HepG2 (cell line): ENCODE measurements at regions not wholly inside any gene's neighbourhood (a gene's known extent, or its start where the extent isn't known, plus 50 kb on each side); places are given as distances from the start of the nearest gene placed in this dataset.

Experiments
- EEA1 ChIP-seq: sonication (generic); formaldehyde crosslinking; IDR thresholded peaks from 2 replicates; pipeline ENCODE4 v1.5.1; 2020; ENCODE audit warnings: mild to moderate bottlenecking, missing genetic modification reagents, borderline replicate concordance
- HMG20A ChIP-seq: IDR thresholded peaks from 2 replicates; pipeline ENCODE4 v1.6.1; 2016; ENCODE audit warnings: borderline replicate concordance
- KLF12 ChIP-seq: sonication (generic); formaldehyde crosslinking; IDR thresholded peaks from 2 replicates; pipeline ENCODE4 v1.4.0; 2020; ENCODE audit warnings: missing genetic modification reagents, borderline replicate concordance
- NFIC ChIP-seq: IDR thresholded peaks from 2 replicates; pipeline ENCODE4 v1.6.1; 2012; ENCODE audit warnings: mild to moderate bottlenecking, low read length, inconsistent platforms
- PLRG1 ChIP-seq: fragments of 450-650 bp; conservative IDR thresholded peaks from 2 replicates; pipeline ENCODE4 v1.6.1; 2016
- POLR2AphosphoS2 ChIP-seq: IDR thresholded peaks from 2 replicates; pipeline ENCODE4 v1.6.1; 2011; ENCODE audit warnings: low read depth, low read length, improper control_type of control experiment
- SIX4 ChIP-seq: sonication (generic); formaldehyde crosslinking; IDR thresholded peaks from 2 replicates; pipeline ENCODE4 v1.4.0; 2020; ENCODE audit warnings: missing genetic modification reagents
- TMF1 ChIP-seq: sonication (generic); formaldehyde crosslinking; IDR thresholded peaks from 2 replicates; pipeline ENCODE4 v1.8.1; 2022; ENCODE audit warnings: low read depth, missing genetic modification reagents
- ZBTB8A ChIP-seq: sonication (generic); formaldehyde crosslinking; IDR thresholded peaks from 2 replicates; pipeline ENCODE4 v1.4.0; 2020; ENCODE audit warnings: mild to moderate bottlenecking, low read depth, missing genetic modification reagents, borderline replicate concordance
- ZFP37 ChIP-seq: sonication (generic); formaldehyde crosslinking; IDR thresholded peaks from 2 replicates; pipeline ENCODE4 v1.4.0; 2020; ENCODE audit warnings: missing genetic modification reagents, borderline replicate concordance
- ZNF296 ChIP-seq: sonication (generic); formaldehyde crosslinking; conservative IDR thresholded peaks from 2 replicates; pipeline ENCODE4 v1.5.0; 2020; ENCODE audit warnings: mild to moderate bottlenecking, missing genetic modification reagents
- ZNF446 ChIP-seq: sonication (generic); formaldehyde crosslinking; IDR thresholded peaks from 2 replicates; pipeline ENCODE4 v1.5.0; 2020; ENCODE audit warnings: mild to moderate bottlenecking, missing genetic modification reagents
- ZNF816 ChIP-seq: sonication (generic); formaldehyde crosslinking; IDR thresholded peaks from 2 replicates; pipeline ENCODE4 v1.8.0; 2022; ENCODE audit warnings: missing genetic modification reagents, mild to moderate bottlenecking, borderline replicate concordance
- TF ChIP-seq, protein P1 (sequence below): sonication (generic); formaldehyde crosslinking; IDR thresholded peaks from 2 replicates; pipeline ENCODE4 v1.5.1; 2020; ENCODE audit warnings: mild to moderate bottlenecking, missing genetic modification reagents, moderate library complexity
- TF ChIP-seq, protein P2 (sequence below): fragments of 450-650 bp; IDR thresholded peaks from 2 replicates; pipeline ENCODE4 v1.6.1; 2017
- TF ChIP-seq, protein P3 (sequence below): sonication (generic); formaldehyde crosslinking; conservative IDR thresholded peaks from 2 replicates; pipeline ENCODE4 v1.4.0; 2020; ENCODE audit warnings: missing genetic modification reagents
- TF ChIP-seq, protein P4 (sequence below): IDR thresholded peaks from 2 replicates; pipeline ENCODE4 v1.6.1; 2016

DNA sequence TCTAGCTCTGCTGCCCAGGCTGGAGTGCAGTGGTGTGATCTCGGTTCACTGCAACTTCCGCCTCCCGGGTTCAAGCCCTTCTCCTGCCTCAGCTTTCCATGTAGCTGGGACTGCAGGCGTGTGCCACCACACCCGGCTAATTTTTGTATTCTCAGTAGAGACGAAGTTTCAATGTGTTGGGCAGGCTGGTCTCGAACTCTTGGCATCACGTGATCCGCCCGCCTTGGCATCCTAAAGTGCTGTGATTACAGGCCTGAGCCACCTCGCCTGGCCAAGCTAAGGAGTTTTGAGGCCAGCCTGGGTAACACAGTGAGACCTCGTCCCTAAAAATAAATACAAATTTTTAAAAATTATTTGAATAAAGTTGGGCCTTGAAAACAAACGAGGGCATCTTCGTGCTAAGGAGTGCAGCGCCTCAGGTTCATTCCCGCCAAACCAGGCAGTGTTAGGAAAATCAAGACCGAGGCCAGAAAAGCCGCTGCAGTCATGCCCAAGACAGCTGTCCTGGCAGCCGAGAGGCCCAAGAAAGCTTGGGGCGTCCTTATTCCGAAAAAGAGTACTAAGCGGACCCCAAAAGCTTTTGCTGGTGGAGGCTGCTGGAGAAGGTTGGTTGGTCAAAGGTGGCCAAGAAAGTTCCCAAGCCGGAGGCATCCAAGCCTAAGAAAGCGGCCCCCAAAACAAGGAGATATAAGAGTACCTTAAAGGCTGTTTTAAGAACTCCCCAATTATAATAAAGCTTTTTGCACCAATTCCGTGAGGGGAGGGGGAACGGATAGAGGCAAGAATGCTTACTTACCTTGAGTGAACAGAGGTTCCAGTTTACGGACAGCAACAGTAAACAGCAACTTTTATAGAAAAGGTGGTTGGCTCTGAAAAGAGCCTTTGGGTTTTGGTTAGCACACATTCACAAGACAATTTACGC is 109.0 kb downstream of the HFE start (continued):
- TF ChIP-seq, protein P1, sequence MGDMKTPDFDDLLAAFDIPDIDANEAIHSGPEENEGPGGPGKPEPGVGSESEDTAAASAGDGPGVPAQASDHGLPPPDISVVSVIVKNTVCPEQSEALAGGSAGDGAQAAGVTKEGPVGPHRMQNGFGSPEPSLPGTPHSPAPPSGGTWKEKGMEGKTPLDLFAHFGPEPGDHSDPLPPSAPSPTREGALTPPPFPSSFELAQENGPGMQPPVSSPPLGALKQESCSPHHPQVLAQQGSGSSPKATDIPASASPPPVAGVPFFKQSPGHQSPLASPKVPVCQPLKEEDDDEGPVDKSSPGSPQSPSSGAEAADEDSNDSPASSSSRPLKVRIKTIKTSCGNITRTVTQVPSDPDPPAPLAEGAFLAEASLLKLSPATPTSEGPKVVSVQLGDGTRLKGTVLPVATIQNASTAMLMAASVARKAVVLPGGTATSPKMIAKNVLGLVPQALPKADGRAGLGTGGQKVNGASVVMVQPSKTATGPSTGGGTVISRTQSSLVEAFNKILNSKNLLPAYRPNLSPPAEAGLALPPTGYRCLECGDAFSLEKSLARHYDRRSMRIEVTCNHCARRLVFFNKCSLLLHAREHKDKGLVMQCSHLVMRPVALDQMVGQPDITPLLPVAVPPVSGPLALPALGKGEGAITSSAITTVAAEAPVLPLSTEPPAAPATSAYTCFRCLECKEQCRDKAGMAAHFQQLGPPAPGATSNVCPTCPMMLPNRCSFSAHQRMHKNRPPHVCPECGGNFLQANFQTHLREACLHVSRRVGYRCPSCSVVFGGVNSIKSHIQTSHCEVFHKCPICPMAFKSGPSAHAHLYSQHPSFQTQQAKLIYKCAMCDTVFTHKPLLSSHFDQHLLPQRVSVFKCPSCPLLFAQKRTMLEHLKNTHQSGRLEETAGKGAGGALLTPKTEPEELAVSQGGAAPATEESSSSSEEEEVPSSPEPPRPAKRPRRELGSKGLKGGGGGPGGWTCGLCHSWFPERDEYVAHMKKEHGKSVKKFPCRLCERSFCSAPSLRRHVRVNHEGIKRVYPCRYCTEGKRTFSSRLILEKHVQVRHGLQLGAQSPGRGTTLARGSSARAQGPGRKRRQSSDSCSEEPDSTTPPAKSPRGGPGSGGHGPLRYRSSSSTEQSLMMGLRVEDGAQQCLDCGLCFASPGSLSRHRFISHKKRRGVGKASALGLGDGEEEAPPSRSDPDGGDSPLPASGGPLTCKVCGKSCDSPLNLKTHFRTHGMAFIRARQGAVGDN (CRISPR knock-in tag) = peak; percentile 43
- no peak for TF ChIP-seq SIX4
- no peak for TF ChIP-seq PLRG1
- TF ChIP-seq TMF1 (CRISPR knock-in tag) = no peak
- TF ChIP-seq ZBTB8A (CRISPR knock-in tag) = no peak
- TF ChIP-seq, protein P2, sequence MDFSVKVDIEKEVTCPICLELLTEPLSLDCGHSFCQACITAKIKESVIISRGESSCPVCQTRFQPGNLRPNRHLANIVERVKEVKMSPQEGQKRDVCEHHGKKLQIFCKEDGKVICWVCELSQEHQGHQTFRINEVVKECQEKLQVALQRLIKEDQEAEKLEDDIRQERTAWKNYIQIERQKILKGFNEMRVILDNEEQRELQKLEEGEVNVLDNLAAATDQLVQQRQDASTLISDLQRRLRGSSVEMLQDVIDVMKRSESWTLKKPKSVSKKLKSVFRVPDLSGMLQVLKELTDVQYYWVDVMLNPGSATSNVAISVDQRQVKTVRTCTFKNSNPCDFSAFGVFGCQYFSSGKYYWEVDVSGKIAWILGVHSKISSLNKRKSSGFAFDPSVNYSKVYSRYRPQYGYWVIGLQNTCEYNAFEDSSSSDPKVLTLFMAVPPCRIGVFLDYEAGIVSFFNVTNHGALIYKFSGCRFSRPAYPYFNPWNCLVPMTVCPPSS = no peak
- peak; percentile 11; the same call in 1 of the 2 replicates for TF ChIP-seq NFIC
- no peak for TF ChIP-seq EEA1 (CRISPR knock-in tag)
- TF ChIP-seq KLF12 (CRISPR knock-in tag) = no peak; the same call in 1 of the 2 replicates
- no peak for TF ChIP-seq POLR2AphosphoS2
- TF ChIP-seq HMG20A (CRISPR knock-in tag) = no peak
- TF ChIP-seq ZFP37 (CRISPR knock-in tag) = no peak
- TF ChIP-seq, protein P3, sequence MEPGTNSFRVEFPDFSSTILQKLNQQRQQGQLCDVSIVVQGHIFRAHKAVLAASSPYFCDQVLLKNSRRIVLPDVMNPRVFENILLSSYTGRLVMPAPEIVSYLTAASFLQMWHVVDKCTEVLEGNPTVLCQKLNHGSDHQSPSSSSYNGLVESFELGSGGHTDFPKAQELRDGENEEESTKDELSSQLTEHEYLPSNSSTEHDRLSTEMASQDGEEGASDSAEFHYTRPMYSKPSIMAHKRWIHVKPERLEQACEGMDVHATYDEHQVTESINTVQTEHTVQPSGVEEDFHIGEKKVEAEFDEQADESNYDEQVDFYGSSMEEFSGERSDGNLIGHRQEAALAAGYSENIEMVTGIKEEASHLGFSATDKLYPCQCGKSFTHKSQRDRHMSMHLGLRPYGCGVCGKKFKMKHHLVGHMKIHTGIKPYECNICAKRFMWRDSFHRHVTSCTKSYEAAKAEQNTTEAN (CRISPR knock-in tag) = peak; percentile 17; the same call in 1 of the 2 replicates
- no peak for TF ChIP-seq ZNF816
- TF ChIP-seq, protein P4, sequence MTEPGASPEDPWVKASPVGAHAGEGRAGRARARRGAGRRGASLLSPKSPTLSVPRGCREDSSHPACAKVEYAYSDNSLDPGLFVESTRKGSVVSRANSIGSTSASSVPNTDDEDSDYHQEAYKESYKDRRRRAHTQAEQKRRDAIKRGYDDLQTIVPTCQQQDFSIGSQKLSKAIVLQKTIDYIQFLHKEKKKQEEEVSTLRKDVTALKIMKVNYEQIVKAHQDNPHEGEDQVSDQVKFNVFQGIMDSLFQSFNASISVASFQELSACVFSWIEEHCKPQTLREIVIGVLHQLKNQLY (CRISPR knock-in tag) = no peak
- TF ChIP-seq ZNF296 (CRISPR knock-in tag) = peak; percentile 55; the same call in 1 of the 2 replicates
- no peak for TF ChIP-seq ZNF446 (CRISPR knock-in tag)
